Liver (tissue), 3 donors: ENCODE measurements at regions not wholly inside any gene's neighbourhood (a gene's known extent, or its start where the extent isn't known, plus 50 kb on each side); places are given as distances from the start of the nearest gene placed in this dataset.

Experiments
- ATF3 ChIP-seq: IDR thresholded peaks from 2 replicates; pipeline ENCODE4 v1.6.1; 2016; ENCODE audit warnings: antibody characterized with exemption
- CTCF ChIP-seq: fragments of 150-350 bp; IDR thresholded peaks from 2 replicates; pipeline ENCODE4 v1.5.1; 2017; ENCODE audit warnings: improper control_type of control experiment, low read depth, low read length; ENCODE audit not compliant: missing input control
- FOXA2 ChIP-seq: IDR thresholded peaks from 2 replicates; pipeline ENCODE4 v1.6.1; 2016; ENCODE audit warnings: antibody characterized with exemption
- HNF4A ChIP-seq, 2 donors: conservative IDR thresholded peaks; 2 replicates each; pipeline ENCODE4 v1.6.1; 2016; ENCODE audit warnings: antibody characterized with exemption in 2 of 2, mild to moderate bottlenecking in 2 of 2
- JUND ChIP-seq, 2 donors: IDR thresholded peaks; 2 replicates each; pipeline ENCODE4 v1.6.1; 2016; ENCODE audit warnings: antibody characterized with exemption in 2 of 2
- MAX ChIP-seq: IDR thresholded peaks from 2 replicates; pipeline ENCODE4 v1.6.1; 2016; ENCODE audit warnings: antibody characterized with exemption
- RAD21 ChIP-seq, 2 donors: IDR thresholded peaks; 2 replicates each; pipeline ENCODE4 v1.6.1; 2016; ENCODE audit warnings: antibody characterized with exemption in 2 of 2, mild to moderate bottlenecking in 2 of 2
- REST ChIP-seq: IDR thresholded peaks from 2 replicates; pipeline ENCODE4 v1.6.1; 2016; ENCODE audit warnings: antibody characterized with exemption, mild to moderate bottlenecking
- SP1 ChIP-seq: IDR thresholded peaks from 2 replicates; pipeline ENCODE4 v1.6.1; 2018; ENCODE audit warnings: antibody characterized with exemption, mild to moderate bottlenecking
- YY1 ChIP-seq: IDR thresholded peaks from 2 replicates; pipeline ENCODE4 v1.6.1; 2016; ENCODE audit warnings: antibody characterized with exemption, mild to moderate bottlenecking
- TF ChIP-seq, protein P1 (sequence below): IDR thresholded peaks from 2 replicates; pipeline ENCODE4 v1.6.1; 2016; ENCODE audit warnings: antibody characterized with exemption
- donor health status: healthy.
- donor health status: healthy.

GRCh38 chr3:21892104-21892503, 141.1 kb upstream of the ZNF385D start:
- TF ChIP-seq CTCF = no peak
- no peak for TF ChIP-seq HNF4A (conservative IDR thresholded peaks at IDR 0.05)
- no peak for TF ChIP-seq SP1
- no peak for TF ChIP-seq MAX
- no peak for TF ChIP-seq JUND (IDR thresholded peaks at IDR 0.05)
- TF ChIP-seq, protein P1, sequence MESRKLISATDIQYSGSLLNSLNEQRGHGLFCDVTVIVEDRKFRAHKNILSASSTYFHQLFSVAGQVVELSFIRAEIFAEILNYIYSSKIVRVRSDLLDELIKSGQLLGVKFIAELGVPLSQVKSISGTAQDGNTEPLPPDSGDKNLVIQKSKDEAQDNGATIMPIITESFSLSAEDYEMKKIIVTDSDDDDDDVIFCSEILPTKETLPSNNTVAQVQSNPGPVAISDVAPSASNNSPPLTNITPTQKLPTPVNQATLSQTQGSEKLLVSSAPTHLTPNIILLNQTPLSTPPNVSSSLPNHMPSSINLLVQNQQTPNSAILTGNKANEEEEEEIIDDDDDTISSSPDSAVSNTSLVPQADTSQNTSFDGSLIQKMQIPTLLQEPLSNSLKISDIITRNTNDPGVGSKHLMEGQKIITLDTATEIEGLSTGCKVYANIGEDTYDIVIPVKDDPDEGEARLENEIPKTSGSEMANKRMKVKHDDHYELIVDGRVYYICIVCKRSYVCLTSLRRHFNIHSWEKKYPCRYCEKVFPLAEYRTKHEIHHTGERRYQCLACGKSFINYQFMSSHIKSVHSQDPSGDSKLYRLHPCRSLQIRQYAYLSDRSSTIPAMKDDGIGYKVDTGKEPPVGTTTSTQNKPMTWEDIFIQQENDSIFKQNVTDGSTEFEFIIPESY = no peak
- no peak for TF ChIP-seq ATF3
- no peak for TF ChIP-seq RAD21 (IDR thresholded peaks at IDR 0.05)
- no peak for TF ChIP-seq FOXA2
- no peak for TF ChIP-seq YY1
- TF ChIP-seq REST = no peak
